ENCODE measurements at regions not wholly inside any gene's neighbourhood (a gene's known extent, or its start where the extent isn't known, plus 50 kb on each side); places are given as distances from the start of the nearest gene placed in this dataset.

DNA sequence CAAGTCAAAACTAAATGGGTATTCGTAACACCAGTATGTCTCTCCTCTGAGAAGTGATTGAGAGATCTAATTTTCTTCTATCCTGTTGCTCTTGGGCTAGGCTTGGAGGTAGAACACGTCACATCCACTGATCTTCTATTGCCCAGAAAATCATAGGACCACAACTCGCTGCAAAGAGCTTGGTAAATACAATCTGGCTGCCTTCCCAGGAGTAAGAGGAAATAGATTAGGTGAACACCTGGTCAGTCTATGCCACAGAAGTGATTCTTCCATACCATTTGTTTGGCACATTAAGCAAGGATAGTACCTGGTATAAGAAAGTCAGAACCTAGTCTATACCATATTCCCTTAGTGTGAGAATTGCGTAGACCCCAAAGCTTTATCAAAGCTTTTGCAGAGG, 129.3 kb upstream of the PHYHIPL start:
- ATAC-seq (no peak), DNase-seq (ENCODE audit: low spot score) (no peak)
- no peaks in the 10 kb centered on the region for H3K27me3 Mint-ChIP-seq (ENCODE audit: low read depth)
- peaks cover 8% of the 10 kb centered on the region for H3K36me3 Mint-ChIP-seq
- H3K4me1 Mint-ChIP-seq: peaks cover 7% of the 10 kb centered on the region
- POLR2A ChIA-PET: no interaction called here
- H3K4me3 Mint-ChIP-seq: no peak overlapping the region
- H3K9me3 Mint-ChIP-seq: peaks cover 32% of the 10 kb centered on the region
- no peak for TF ChIP-seq JUN (CRISPR knock-in tag; IDR thresholded peaks at IDR 0.05)
- TF ChIP-seq, protein P1, sequence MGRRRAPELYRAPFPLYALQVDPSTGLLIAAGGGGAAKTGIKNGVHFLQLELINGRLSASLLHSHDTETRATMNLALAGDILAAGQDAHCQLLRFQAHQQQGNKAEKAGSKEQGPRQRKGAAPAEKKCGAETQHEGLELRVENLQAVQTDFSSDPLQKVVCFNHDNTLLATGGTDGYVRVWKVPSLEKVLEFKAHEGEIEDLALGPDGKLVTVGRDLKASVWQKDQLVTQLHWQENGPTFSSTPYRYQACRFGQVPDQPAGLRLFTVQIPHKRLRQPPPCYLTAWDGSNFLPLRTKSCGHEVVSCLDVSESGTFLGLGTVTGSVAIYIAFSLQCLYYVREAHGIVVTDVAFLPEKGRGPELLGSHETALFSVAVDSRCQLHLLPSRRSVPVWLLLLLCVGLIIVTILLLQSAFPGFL (CRISPR knock-in tag; IDR thresholded peaks at IDR 0.05; ENCODE audit: borderline replicate concordance): no peak
- TF ChIP-seq, protein P2, sequence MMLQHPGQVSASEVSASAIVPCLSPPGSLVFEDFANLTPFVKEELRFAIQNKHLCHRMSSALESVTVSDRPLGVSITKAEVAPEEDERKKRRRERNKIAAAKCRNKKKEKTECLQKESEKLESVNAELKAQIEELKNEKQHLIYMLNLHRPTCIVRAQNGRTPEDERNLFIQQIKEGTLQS (CRISPR knock-in tag; conservative IDR thresholded peaks at IDR 0.05): no peak
- TF ChIP-seq ELF4 (CRISPR knock-in tag; IDR thresholded peaks at IDR 0.05; ENCODE audit: low read depth): no peak
- TF ChIP-seq TEAD4 (CRISPR knock-in tag; IDR thresholded peaks at IDR 0.05): no peak
- TF ChIP-seq, protein P3, sequence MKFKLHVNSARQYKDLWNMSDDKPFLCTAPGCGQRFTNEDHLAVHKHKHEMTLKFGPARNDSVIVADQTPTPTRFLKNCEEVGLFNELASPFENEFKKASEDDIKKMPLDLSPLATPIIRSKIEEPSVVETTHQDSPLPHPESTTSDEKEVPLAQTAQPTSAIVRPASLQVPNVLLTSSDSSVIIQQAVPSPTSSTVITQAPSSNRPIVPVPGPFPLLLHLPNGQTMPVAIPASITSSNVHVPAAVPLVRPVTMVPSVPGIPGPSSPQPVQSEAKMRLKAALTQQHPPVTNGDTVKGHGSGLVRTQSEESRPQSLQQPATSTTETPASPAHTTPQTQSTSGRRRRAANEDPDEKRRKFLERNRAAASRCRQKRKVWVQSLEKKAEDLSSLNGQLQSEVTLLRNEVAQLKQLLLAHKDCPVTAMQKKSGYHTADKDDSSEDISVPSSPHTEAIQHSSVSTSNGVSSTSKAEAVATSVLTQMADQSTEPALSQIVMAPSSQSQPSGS (CRISPR knock-in tag; IDR thresholded peaks at IDR 0.05; ENCODE audit: borderline replicate concordance, low read depth): no peak
- TF ChIP-seq, protein P4, sequence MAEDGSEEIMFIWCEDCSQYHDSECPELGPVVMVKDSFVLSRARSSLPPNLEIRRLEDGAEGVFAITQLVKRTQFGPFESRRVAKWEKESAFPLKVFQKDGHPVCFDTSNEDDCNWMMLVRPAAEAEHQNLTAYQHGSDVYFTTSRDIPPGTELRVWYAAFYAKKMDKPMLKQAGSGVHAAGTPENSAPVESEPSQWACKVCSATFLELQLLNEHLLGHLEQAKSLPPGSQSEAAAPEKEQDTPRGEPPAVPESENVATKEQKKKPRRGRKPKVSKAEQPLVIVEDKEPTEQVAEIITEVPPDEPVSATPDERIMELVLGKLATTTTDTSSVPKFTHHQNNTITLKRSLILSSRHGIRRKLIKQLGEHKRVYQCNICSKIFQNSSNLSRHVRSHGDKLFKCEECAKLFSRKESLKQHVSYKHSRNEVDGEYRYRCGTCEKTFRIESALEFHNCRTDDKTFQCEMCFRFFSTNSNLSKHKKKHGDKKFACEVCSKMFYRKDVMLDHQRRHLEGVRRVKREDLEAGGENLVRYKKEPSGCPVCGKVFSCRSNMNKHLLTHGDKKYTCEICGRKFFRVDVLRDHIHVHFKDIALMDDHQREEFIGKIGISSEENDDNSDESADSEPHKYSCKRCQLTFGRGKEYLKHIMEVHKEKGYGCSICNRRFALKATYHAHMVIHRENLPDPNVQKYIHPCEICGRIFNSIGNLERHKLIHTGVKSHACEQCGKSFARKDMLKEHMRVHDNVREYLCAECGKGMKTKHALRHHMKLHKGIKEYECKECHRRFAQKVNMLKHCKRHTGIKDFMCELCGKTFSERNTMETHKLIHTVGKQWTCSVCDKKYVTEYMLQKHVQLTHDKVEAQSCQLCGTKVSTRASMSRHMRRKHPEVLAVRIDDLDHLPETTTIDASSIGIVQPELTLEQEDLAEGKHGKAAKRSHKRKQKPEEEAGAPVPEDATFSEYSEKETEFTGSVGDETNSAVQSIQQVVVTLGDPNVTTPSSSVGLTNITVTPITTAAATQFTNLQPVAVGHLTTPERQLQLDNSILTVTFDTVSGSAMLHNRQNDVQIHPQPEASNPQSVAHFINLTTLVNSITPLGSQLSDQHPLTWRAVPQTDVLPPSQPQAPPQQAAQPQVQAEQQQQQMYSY (CRISPR knock-in tag; IDR thresholded peaks at IDR 0.05): no peak
- TF ChIP-seq, protein P5, sequence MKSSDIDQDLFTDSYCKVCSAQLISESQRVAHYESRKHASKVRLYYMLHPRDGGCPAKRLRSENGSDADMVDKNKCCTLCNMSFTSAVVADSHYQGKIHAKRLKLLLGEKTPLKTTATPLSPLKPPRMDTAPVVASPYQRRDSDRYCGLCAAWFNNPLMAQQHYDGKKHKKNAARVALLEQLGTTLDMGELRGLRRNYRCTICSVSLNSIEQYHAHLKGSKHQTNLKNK (CRISPR knock-in tag; IDR thresholded peaks at IDR 0.05): no peak
- no peak for TF ChIP-seq ZNF317 (CRISPR knock-in tag; IDR thresholded peaks at IDR 0.05; ENCODE audit: borderline replicate concordance, low read depth)
- TF ChIP-seq, protein P6, sequence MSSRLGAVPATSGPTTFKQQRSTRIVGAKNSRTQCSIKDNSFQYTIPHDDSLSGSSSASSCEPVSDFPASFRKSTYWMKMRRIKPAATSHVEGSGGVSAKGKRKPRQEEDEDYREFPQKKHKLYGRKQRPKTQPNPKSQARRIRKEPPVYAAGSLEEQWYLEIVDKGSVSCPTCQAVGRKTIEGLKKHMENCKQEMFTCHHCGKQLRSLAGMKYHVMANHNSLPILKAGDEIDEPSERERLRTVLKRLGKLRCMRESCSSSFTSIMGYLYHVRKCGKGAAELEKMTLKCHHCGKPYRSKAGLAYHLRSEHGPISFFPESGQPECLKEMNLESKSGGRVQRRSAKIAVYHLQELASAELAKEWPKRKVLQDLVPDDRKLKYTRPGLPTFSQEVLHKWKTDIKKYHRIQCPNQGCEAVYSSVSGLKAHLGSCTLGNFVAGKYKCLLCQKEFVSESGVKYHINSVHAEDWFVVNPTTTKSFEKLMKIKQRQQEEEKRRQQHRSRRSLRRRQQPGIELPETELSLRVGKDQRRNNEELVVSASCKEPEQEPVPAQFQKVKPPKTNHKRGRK (CRISPR knock-in tag; IDR thresholded peaks at IDR 0.05; ENCODE audit: borderline replicate concordance): no peak
- TF ChIP-seq JAZF1 (CRISPR knock-in tag; IDR thresholded peaks at IDR 0.05): no peak
- no peak for TF ChIP-seq IRF2 (CRISPR knock-in tag; IDR thresholded peaks at IDR 0.05; ENCODE audit: borderline replicate concordance, low read depth)
- no peak for TF ChIP-seq CREM (CRISPR knock-in tag; IDR thresholded peaks at IDR 0.05)
- no peak for TF ChIP-seq SOX15 (CRISPR knock-in tag; IDR thresholded peaks at IDR 0.05)
- no peak for TF ChIP-seq ZBTB21 (CRISPR knock-in tag; IDR thresholded peaks at IDR 0.05; ENCODE audit: borderline replicate concordance)
- TF ChIP-seq TEAD1 (CRISPR knock-in tag; IDR thresholded peaks at IDR 0.05): no peak
- H3K27ac Mint-ChIP-seq: no peak overlapping the region
- CTCF ChIA-PET: no interaction called here

DNA sequence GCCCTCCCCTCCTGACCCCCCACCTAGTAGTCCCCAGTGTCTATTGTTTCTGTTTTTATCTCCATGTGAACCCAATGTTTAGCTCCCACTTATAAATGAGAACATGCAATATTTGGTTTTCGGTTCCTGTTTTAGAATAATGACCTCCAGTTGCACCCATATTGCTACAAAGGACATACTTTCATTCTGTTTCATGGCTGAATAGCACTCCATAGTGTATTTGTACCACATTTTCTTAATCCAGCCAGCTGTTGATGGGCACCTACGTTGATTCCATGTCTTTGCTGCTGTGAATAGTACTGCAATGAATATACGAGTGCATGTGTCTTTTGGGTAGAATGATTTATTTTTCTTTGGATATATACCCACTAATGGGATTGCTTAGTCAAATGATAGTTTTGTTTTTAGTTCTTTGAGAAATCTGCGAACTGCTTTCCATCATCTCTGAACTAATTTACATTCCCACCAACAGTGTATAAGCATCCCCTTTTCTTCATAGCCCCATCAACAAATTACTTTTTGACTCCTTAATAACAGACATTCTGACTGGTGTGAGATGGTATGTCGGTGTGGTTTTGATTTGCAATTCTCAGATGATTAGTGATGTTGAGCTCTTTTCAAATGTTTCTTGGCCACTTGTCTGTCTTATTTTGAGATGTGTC, 128.4 kb upstream of the PHYHIPL start:
- ChIA-PET POLR2A (no interaction called here), CTCF (no interaction called here)
- no peak for DNase-seq (ENCODE audit: low spot score)
- no peak for ATAC-seq
- Mint-ChIP-seq H3K27ac (no peak overlapping the region), H3K9me3 (peaks cover 32% of the 10 kb centered on the region), H3K27me3 (ENCODE audit: low read depth) (no peaks in the 10 kb centered on the region), H3K36me3 (peaks cover 8% of the 10 kb centered on the region), H3K4me3 (no peak overlapping the region), H3K4me1 (peaks cover 4% of the 10 kb centered on the region)
- TF ChIP-seq GTF2I (CRISPR knock-in tag; conservative IDR thresholded peaks at IDR 0.05): no peak
- TF ChIP-seq, protein P7, sequence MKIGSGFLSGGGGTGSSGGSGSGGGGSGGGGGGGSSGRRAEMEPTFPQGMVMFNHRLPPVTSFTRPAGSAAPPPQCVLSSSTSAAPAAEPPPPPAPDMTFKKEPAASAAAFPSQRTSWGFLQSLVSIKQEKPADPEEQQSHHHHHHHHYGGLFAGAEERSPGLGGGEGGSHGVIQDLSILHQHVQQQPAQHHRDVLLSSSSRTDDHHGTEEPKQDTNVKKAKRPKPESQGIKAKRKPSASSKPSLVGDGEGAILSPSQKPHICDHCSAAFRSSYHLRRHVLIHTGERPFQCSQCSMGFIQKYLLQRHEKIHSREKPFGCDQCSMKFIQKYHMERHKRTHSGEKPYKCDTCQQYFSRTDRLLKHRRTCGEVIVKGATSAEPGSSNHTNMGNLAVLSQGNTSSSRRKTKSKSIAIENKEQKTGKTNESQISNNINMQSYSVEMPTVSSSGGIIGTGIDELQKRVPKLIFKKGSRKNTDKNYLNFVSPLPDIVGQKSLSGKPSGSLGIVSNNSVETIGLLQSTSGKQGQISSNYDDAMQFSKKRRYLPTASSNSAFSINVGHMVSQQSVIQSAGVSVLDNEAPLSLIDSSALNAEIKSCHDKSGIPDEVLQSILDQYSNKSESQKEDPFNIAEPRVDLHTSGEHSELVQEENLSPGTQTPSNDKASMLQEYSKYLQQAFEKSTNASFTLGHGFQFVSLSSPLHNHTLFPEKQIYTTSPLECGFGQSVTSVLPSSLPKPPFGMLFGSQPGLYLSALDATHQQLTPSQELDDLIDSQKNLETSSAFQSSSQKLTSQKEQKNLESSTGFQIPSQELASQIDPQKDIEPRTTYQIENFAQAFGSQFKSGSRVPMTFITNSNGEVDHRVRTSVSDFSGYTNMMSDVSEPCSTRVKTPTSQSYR (CRISPR knock-in tag; IDR thresholded peaks at IDR 0.05): no peak
- TF ChIP-seq CREB1 (CRISPR knock-in tag; IDR thresholded peaks at IDR 0.05): no peak
- no peak for TF ChIP-seq SOX15 (CRISPR knock-in tag; IDR thresholded peaks at IDR 0.05)
- TF ChIP-seq NR1H2 (CRISPR knock-in tag; IDR thresholded peaks at IDR 0.05): no peak
